Epithelial cell of esophagus (primary cell): ENCODE measurements at regions not wholly inside any gene's neighbourhood (a gene's known extent, or its start where the extent isn't known, plus 50 kb on each side); places are given as distances from the start of the nearest gene placed in this dataset.

ENCODE experiments used
- DNase-seq: peaks from one replicate; pipeline ENCODE4 v3.0.0; 2010; ENCODE audit warnings: low read depth
- H3K4me3 ChIP-seq: 2 replicates; pipeline ENCODE4 v1.5.1; 2011; ENCODE audit warnings: mild to moderate bottlenecking, low read length, control low read depth
- TF ChIP-seq, protein P1 (sequence below): IDR thresholded peaks from 2 replicates; pipeline ENCODE4 v1.5.1; 2011; ENCODE audit warnings: low read depth, mild to moderate bottlenecking, low read length, control low read depth, inconsistent platforms; ENCODE audit not compliant: insufficient read depth; ENCODE audit errors: missing control alignments

DNA sequence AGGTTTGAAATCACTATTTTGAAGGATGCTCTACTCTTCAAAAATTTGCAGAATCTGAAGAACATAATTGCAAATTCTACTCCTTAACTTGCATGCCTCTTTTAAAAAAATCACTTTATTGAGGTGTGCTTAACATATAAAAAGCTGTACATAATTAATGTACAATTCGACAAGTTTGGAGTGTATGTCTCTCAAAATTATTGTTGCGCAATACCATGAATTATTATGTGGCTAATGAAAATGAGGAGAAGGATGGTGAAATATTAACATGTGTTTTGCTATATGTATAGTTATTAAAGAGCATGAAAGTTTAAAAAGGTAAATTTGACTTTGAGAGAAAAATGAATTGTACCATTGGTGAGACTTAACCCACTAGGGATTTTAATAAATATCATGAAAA lies 187.2 kb upstream of the MALRD1 start:
- H3K4me3 ChIP-seq: no peak overlapping the region
- DNase-seq: no peak
- TF ChIP-seq, protein P1, sequence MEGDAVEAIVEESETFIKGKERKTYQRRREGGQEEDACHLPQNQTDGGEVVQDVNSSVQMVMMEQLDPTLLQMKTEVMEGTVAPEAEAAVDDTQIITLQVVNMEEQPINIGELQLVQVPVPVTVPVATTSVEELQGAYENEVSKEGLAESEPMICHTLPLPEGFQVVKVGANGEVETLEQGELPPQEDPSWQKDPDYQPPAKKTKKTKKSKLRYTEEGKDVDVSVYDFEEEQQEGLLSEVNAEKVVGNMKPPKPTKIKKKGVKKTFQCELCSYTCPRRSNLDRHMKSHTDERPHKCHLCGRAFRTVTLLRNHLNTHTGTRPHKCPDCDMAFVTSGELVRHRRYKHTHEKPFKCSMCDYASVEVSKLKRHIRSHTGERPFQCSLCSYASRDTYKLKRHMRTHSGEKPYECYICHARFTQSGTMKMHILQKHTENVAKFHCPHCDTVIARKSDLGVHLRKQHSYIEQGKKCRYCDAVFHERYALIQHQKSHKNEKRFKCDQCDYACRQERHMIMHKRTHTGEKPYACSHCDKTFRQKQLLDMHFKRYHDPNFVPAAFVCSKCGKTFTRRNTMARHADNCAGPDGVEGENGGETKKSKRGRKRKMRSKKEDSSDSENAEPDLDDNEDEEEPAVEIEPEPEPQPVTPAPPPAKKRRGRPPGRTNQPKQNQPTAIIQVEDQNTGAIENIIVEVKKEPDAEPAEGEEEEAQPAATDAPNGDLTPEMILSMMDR: no peak

DNA sequence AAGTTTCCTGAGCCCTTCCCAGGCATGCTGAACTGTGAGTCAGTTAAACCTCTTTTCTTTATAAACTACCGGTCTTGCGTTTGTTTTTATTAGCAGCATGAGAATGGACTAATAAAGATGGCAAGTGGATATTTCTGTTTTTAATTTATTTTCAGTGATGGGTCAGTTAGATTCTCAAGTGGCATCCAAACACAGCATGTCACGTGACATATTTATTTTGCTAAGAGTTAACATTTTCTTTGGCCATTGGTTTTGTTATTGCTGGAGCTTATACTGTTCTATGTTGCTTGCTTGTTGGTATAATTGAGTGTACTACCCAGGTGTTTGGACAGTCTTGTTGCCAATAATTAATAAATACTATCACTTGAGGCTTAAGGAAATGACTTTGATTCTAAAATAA lies 181.7 kb upstream of the MALRD1 start:
- no peak for DNase-seq
- no peak overlapping the region for H3K4me3 ChIP-seq
- TF ChIP-seq, protein P1: no peak

DNA sequence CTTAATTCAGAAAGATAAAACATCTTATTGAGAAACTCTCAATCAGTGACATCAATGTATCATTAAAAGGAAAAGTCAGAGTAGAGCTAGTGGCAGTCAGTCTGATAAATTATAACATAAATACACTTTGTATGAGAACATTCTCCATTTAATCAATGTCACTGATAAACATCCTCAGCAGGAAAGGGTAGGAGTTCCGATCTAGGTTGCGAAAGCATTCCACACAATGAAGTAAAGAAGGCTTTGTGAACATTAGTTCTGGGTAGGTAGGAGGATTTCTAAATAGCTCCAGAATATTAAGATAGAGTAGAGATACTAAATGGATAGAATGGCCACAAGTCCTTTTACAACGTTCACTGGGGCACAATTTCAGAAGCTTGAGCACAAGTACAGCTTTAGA lies 179.7 kb upstream of the MALRD1 start:
- TF ChIP-seq, protein P1: no peak
- H3K4me3 ChIP-seq: no peak overlapping the region
- DNase-seq: no peak

DNA sequence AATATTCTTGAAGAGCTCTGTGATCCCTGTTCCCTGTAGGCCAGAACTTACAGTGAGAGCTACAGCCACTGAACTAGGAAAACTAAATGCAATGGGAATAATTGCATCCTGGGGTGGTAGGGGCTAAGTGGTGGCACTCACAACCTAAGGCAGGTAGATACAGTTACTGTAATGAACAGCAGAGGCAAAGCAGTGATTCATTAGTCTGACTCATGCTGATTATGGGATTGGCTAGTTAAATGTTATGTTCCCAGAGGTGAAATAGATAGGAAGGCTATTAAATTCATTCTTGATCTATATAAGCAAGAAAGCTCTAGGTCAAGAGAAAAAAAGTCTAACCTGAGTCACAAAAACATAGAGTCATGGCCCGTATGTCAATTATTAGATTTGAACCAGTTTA lies 173.1 kb upstream of the MALRD1 start:
- TF ChIP-seq, protein P1: no peak
- no peak overlapping the region for H3K4me3 ChIP-seq
- peak; percentile 18 for DNase-seq

DNA sequence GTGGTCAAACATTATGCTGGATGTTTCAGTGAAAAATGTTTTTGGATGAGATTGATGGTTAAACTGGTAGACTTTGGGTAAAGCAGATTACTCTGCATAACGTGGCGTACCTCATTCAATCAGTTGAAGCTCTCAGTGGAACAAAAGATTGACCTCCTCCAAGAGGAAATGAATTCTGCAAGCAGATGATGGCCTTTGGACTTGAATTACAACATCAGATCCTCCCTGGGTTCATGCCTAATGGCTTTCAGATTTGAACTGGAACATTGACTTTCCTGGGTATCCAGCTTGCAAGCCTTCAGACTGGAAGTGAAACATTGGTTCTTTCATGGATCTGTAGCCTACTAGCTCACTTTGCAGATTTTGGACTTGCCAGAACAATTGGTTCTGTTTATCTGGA lies 169.3 kb upstream of the MALRD1 start:
- DNase-seq: no peak
- no peak overlapping the region for H3K4me3 ChIP-seq
- TF ChIP-seq, protein P1: no peak

DNA sequence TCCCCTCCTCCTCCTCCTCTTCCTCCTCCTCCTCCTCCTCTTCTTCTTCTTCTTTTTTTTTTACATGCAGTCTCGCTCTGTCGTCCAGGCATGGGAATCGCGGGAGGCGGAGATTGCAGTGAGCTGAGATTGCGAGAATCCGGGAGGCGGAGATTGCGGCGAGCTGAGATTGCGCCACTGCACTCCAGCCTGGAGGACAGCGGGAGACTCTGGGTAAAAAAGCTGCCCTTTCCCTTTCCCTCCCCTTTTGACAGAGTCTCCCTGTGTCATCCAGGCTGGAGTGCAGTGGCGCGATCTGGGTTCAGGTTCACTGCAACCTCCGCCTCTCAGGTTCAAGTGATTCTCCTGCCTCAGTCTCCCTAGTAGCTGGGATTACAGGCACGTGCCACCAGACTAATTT lies 168.1 kb upstream of the MALRD1 start:
- H3K4me3 ChIP-seq: no peak overlapping the region
- TF ChIP-seq, protein P1: no peak
- no peak for DNase-seq

DNA sequence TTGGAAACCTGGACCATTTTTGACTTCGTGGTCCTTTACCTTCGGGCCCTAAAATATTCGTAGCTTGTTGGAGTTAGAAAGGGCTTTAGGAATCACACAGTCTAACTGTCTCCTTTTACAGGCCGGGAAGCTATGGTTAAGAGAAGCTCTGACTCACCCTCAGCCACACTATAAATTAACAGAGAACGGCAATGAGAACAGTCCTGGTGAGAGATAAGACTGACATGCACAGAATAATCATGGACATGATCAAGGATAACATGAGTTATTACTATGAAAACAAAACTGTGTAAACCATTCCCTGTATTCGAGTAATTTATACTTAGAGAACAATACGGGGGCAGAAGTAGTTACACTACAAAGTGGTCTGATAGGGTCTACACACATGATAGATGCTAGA lies 162.5 kb upstream of the MALRD1 start:
- H3K4me3 ChIP-seq: no peak overlapping the region
- no peak for DNase-seq
- TF ChIP-seq, protein P1: no peak
